ENCODE measurements at regions not wholly inside any gene's neighbourhood (a gene's known extent, or its start where the extent isn't known, plus 50 kb on each side); places are given as distances from the start of the nearest gene placed in this dataset.

DNA sequence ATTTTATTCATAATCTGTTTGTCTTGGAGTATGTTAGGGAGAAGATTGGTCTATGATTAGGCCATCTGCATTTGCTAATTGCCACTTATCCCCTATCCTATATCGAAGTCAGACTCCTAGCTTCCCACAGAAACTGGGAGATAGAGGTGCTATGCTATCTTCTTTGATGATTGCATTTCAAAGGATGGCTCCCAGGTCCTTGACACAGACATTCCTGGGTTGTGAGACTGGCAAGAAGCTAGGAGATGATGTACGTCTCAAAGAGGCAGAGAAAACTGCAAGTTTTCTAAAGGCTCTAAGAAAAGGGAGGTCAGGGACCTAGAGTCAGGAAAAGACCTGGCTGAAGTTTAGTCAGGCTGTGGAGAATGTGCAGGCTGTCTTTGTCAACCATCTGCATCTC is 1251.9 kb downstream of the PCDH17 start:
- ChIA-PET CTCF (no interaction called here), POLR2A (no interaction called here)
- H3K27me3 ChIP-seq (ENCODE audit: control insufficient read depth in 1 of 2, insufficient read depth in 2 of 2, low read length in 2 of 2) = no peaks in the 10 kb centered on the region
- Mint-ChIP-seq H3K27me3 (no peaks in the 10 kb centered on the region), H3K4me1 (ENCODE audit: low read depth) (no peaks in the 10 kb centered on the region), H3K27ac (no peak overlapping the region), H3K4me3 (no peak overlapping the region), H3K9me3 (no peaks in the 10 kb centered on the region), H3K36me3 (ENCODE audit: low read depth) (no peaks in the 10 kb centered on the region)
- ATAC-seq (ENCODE audit: poor library complexity) = no peak
- no peaks in the 10 kb centered on the region for H3K4me1 ChIP-seq (ENCODE audit: insufficient read depth, low read length)
- intact Hi-C loops (cut with DNase I, micrococcal nuclease) = no loop called here
- TF ChIP-seq, protein P1, sequence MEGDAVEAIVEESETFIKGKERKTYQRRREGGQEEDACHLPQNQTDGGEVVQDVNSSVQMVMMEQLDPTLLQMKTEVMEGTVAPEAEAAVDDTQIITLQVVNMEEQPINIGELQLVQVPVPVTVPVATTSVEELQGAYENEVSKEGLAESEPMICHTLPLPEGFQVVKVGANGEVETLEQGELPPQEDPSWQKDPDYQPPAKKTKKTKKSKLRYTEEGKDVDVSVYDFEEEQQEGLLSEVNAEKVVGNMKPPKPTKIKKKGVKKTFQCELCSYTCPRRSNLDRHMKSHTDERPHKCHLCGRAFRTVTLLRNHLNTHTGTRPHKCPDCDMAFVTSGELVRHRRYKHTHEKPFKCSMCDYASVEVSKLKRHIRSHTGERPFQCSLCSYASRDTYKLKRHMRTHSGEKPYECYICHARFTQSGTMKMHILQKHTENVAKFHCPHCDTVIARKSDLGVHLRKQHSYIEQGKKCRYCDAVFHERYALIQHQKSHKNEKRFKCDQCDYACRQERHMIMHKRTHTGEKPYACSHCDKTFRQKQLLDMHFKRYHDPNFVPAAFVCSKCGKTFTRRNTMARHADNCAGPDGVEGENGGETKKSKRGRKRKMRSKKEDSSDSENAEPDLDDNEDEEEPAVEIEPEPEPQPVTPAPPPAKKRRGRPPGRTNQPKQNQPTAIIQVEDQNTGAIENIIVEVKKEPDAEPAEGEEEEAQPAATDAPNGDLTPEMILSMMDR (IDR thresholded peaks at IDR 0.05) = no peak
- H3K27ac ChIP-seq (ENCODE audit: low read depth in 1 of 2, low read length in 2 of 2) = no peak overlapping the region
- no peak overlapping the region for H3K4me3 ChIP-seq (ENCODE audit: low read length)
- no peak for DNase-seq
- H3K9me3 ChIP-seq (ENCODE audit: control insufficient read depth in 1 of 2, insufficient read depth in 1 of 2, low read length in 2 of 2) = no peaks in the 10 kb centered on the region
- H3K36me3 ChIP-seq (ENCODE audit: insufficient read depth, low read length) = no peaks in the 10 kb centered on the region

DNA sequence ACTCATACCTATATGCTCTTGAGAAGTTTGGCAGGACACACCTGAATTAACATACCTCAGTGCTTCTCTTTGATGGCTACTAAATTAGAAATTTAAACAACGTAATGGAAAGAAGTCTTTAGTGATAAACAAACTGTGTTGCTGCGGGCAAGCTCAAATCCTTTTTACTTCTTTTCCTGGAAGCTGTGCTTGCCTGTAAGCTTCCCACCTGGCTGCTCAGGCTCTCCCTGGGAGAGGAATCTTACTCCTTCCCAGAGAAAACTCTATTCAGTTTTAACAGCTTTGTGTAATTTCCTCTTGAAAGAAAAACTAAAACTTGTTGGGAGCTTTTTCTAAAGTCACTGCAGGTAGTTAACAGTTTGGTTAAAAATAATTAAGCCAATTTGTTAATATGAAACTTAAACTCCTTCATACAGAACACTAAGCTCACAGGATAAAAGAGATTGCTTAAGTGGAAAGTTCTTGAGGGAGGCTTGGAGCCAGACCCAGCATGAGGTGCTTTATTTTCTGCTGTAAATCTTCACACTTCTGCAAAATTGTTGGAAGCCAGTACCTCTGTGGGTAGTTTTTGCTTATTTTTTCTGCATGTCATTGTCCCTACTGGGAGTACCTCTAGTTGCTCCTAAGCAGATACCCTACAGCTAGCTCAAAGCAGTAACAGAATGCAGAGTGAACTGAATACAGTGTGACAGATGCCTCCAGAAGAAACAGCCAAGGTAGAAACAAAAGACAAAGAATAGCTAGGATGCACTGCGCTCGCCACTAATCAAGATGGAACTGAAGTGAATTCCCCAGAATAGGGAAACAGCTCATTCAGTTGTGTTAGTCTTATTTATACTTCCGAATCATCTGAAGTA is 1253.0 kb downstream of the PCDH17 start:
- CTCF ChIA-PET = no interaction called here
- ATAC-seq (ENCODE audit: poor library complexity) (no peak), DNase-seq (no peak)
- H3K27me3 Mint-ChIP-seq = no peaks in the 10 kb centered on the region
- H3K27ac Mint-ChIP-seq = no peak overlapping the region
- POLR2A ChIA-PET = no interaction called here
- Histone ChIP-seq H3K27me3 (ENCODE audit: control insufficient read depth in 1 of 2, insufficient read depth in 2 of 2, low read length in 2 of 2) (no peaks in the 10 kb centered on the region), H3K27ac (ENCODE audit: low read depth in 1 of 2, low read length in 2 of 2) (no peak overlapping the region), H3K4me3 (ENCODE audit: low read length) (no peak overlapping the region), H3K36me3 (ENCODE audit: insufficient read depth, low read length) (no peaks in the 10 kb centered on the region), H3K4me1 (ENCODE audit: insufficient read depth, low read length) (no peaks in the 10 kb centered on the region), H3K9me3 (ENCODE audit: control insufficient read depth in 1 of 2, insufficient read depth in 1 of 2, low read length in 2 of 2) (no peaks in the 10 kb centered on the region)
- no peak overlapping the region for H3K4me3 Mint-ChIP-seq
- H3K4me1 Mint-ChIP-seq (ENCODE audit: low read depth) = no peaks in the 10 kb centered on the region
- intact Hi-C loops (cut with DNase I, micrococcal nuclease) = no loop called here
- no peaks in the 10 kb centered on the region for H3K9me3 Mint-ChIP-seq
- H3K36me3 Mint-ChIP-seq (ENCODE audit: low read depth) = no peaks in the 10 kb centered on the region
- TF ChIP-seq, protein P1 (IDR thresholded peaks at IDR 0.05) = no peak

GRCh38 chr13:58889474-58889873 is 1257.9 kb downstream of the PCDH17 start:
- no peak for DNase-seq
- Mint-ChIP-seq H3K36me3 (ENCODE audit: low read depth) (no peaks in the 10 kb centered on the region), H3K27ac (no peak overlapping the region), H3K9me3 (peaks cover 4% of the 10 kb centered on the region), H3K27me3 (no peaks in the 10 kb centered on the region), H3K4me1 (ENCODE audit: low read depth) (no peaks in the 10 kb centered on the region), H3K4me3 (no peak overlapping the region)
- POLR2A ChIA-PET = no interaction called here
- CTCF ChIA-PET = no interaction called here
- TF ChIP-seq, protein P1 (IDR thresholded peaks at IDR 0.05) = no peak
- Histone ChIP-seq H3K27ac (ENCODE audit: low read depth in 1 of 2, low read length in 2 of 2) (no peak overlapping the region), H3K36me3 (ENCODE audit: insufficient read depth, low read length) (no peaks in the 10 kb centered on the region), H3K27me3 (ENCODE audit: control insufficient read depth in 1 of 2, insufficient read depth in 2 of 2, low read length in 2 of 2) (no peaks in the 10 kb centered on the region), H3K9me3 (ENCODE audit: control insufficient read depth in 1 of 2, insufficient read depth in 1 of 2, low read length in 2 of 2) (no peaks in the 10 kb centered on the region), H3K4me3 (ENCODE audit: low read length) (no peak overlapping the region), H3K4me1 (ENCODE audit: insufficient read depth, low read length) (no peaks in the 10 kb centered on the region)
- intact Hi-C loops (cut with DNase I, micrococcal nuclease) = no loop called here
- no peak for ATAC-seq (ENCODE audit: poor library complexity)

All from CD4-positive, alpha-beta T cell (primary cell).